GM21786 (cell line): ENCODE measurements at regions not wholly inside any gene's neighbourhood (a gene's known extent, or its start where the extent isn't known, plus 50 kb on each side); places are given as distances from the start of the nearest gene placed in this dataset.

ENCODE experiments used
- ATAC-seq: cut with Tn5 transposase; IDR thresholded peaks from one replicate; pipeline ENCODE4 v1.9.1; 2021; ENCODE audit not compliant: unreplicated experiment

DNA sequence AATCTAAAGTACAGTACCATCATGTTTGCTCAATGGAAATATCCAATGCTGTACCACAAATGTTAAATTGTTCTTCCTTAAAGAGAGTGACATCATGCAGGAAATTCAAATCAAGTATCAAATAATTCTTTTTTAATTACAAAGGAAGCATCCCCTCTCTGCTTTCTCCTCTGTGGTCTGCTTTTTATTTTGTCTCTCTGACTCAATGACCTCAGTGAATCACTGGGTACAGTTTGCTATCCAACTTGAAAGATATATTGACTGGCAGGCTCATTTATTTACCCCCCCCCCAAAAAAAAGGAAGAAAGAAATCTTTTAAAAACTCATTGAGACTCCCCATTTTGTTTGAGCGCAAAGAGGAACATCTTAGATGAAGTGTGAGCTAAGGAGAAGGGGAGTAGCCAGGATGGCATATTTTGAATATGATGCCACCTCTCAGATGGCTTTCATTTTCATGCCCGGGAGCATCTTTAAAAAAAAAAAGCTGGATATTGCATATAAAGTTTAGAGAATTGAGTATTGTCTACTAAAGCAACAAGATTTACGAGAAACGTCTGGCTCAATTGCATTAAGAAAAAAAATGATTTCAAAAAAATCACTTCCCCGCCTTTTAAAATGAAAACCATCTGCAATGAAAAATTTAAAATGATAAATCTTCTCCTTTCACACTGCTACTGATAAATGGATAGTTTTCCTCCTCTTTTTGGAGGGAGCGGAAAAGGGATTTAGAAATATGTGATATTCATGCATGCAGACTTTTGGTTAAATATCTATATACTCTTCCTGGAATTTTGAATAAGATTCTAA, 307.1 kb upstream of the DPH6 start:
- ATAC-seq = no peak

GRCh38 chr15:35854316-35854715, 308.4 kb upstream of the DPH6 start:
- ATAC-seq = no peak

- ATAC-seq = no peak
Observed at GRCh38 chr15:35857567-35858226, 311.7 kb upstream of the DPH6 start.

DNA sequence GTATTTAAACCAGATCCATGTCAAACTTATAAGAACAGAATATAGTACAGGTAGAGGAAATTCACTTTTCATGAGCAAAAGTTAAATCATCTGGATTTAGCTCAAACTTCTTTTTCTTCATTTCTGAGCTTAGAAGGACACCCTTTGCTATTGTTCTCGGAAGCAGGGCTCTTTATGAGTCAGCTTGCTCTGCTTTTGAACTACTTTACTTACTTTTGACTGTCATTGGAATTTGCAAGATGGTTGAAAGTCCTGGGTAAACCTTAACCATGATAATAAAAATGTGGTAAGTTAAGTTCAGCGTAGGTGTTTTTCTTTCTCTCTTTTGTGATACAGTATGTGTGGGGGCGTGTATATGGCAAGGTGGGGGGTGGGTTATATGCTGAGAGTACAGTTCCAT, 312.7 kb upstream of the DPH6 start:
- ATAC-seq = no peak

DNA sequence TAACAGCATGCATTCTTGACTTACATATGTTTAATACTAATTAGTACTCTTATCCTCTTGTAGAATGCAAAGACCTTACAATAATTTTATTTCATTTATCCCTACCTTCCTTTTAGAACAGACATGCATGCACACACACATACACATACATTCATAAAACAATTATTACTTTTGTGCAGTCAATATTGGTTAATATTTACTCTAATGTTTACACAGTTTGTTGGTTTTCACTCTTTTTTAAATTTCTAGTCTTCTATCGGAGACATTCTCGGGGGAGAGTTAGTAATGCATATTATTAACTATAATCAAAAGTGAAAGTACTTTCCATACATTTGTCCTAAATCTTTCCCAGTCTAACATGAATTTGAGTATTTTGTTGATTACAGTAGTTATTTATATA, 317.7 kb upstream of the DPH6 start:
- ATAC-seq = no peak

GRCh38 chr15:35867356-35867755, 321.4 kb upstream of the DPH6 start:
- ATAC-seq = no peak

GRCh38 chr15:35871282-35871681, 325.3 kb upstream of the DPH6 start:
- ATAC-seq = no peak

DNA sequence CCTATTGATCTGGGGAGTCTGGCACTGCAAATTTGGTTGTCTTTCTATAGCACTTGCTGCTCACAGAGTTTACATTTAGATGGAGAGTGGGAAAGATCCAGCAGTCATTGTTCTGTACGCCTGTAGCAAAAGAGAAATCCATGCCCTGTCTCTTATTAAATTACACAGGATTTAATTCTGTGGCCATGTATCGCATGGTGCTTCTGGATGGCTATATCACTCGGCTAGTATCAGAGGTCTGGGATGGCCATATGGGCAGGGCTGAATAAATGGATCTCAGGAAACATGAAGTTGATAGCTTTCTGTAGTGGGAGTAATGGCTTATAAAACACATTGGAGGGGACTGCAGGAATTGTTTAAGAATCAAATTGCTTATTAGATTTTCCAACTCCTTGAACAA, 325.8 kb upstream of the DPH6 start:
- ATAC-seq = no peak

DNA sequence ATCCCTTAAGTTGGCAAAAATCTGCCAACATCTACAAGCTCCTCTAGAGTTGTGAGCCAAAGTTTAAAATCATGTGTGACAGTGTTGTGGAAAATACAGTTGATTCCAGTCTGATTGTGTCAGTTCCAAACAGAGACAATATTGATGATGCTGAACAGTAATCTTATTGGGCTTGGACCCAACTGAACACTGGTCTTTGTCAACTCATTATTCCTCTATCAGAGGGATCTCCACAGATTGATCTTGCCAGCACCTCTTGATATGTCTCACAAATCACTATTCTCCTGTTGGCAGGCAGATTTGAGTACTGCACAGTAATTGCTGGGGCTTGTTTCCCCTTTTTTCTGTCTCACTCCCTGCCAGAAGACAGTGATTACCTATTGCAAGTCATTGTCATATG, 326.6 kb upstream of the DPH6 start:
- no peak for ATAC-seq

GRCh38 chr15:35874260-35874905, 328.4 kb upstream of the DPH6 start:
- ATAC-seq = no peak

- ATAC-seq = no peak
Observed at GRCh38 chr15:35876762-35877161, 330.8 kb upstream of the DPH6 start.

GRCh38 chr15:35880896-35881295, 334.9 kb upstream of the DPH6 start:
- ATAC-seq = no peak

GRCh38 chr15:35885870-35886269, 339.9 kb upstream of the DPH6 start:
- no peak for ATAC-seq

DNA sequence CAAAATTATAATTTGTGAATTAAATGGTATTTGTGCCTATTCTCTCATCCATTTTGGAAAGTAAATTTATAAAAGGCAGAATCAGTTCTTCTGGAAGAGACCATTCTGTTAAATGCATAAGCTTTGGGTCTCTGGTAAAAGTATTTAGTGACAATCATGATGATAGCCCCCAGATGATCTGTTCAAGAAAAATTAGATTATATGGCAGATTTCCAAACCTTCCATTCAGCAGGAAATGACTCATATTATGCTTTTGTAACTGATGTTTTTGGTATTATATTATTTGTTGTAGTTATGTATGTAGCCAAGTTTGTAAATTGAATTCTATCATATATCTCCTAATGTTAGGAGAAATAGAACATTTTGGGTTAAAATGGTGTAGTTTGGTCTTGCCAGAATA, 340.8 kb upstream of the DPH6 start:
- ATAC-seq = no peak

DNA sequence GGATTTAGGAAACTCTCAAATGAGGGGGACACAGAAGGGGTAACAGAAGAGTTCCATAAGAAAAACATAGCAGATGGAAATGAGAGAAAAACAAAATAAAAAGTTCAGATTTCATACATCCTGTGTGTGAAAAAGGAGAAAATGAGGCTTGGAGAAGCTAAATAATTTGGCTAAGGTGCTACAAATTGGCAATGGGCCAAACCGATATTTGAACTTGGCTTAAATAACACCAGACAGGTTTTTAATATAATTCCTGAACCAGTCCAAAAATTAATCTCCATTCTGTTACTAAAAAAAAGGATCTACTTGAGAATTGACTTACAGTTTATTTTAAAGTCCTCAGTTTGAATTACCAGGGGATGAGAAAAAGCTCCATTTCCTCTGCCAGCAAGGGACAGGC, 342.9 kb upstream of the DPH6 start:
- ATAC-seq = no peak

DNA sequence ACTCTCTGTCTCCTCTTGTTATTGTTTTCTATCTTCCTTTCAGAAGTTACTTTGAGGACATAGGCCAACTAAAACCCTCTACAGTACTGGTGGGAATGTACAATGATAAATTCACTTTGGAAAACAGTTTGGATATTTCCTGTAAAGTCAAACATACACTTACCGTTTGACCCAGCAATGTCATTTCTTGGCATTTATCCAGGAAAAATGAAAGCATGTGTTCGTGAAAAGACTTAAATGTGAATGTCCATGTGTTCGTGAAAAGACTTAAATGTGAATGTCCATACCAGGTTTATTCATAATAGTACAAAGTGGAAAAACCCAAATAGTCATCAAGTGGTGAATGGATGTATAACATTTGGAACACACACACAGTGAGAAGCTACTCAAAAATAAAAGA, 361.5 kb upstream of the DPH6 start:
- no peak for ATAC-seq

DNA sequence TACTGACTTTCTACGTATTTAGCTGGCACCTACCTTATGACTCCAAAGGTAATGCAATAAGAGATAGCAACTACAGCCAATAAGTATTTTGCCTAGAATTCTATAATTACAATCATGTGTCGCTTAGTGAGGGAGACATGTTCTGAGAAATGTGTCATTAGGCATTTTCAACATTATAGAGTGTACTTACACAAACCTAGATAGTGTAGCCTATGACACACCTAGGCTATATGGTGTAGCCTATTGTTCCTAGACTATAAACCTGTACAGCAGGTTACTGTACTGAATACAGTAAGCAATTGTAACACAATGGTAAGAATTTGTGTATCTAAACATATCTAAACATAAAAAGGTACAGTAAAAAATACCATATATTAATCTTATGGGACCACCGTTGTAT, 363.4 kb upstream of the DPH6 start:
- no peak for ATAC-seq

- no peak for ATAC-seq
Observed at GRCh38 chr15:35910227-35910626, 364.3 kb upstream of the DPH6 start.

- ATAC-seq = no peak
Observed at GRCh38 chr15:35911052-35911777, 365.2 kb upstream of the DPH6 start.

DNA sequence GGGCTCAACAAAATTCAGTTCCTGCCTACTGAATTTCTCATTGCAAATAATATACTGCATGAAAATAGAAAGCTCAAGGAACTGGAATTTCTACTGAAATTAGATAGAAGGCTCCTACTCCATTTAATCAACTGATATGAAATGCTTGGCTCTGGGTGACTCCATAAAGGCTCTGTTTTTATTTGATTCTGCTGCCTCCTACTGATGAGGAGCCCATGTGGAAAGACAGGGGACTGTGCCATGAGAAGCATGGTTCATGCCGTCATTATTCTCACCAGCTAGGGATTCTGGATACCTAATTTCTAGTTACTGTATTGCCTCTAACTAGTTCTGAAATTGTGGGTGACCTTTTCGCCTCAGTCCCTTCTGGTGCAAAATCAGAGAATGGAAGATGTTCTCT, 366.2 kb upstream of the DPH6 start:
- ATAC-seq = no peak

DNA sequence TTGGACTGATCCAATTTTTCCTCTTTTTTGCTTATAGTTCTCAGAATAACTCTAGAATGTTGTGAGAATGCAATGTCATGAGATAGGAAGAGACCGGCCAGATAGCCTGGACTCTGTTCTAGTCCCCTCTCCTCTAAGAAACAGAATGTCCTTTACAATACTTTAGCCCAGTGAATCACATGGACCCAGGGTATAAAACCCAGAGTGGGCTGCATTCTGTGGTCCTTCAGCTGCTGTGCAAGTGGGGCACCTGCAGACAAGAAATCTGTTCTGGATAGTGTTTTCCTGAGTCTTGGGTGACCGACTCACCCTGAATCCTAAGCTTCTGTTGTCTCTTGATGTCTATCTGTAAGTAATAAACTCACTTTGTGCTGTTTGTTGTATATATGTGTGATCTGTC, 368.6 kb upstream of the DPH6 start:
- no peak for ATAC-seq

- ATAC-seq = no peak
Observed at GRCh38 chr15:35921046-35921445, 375.1 kb upstream of the DPH6 start.
